ENCODE measurements at regions not wholly inside any gene's neighbourhood (a gene's known extent, or its start where the extent isn't known, plus 50 kb on each side); places are given as distances from the start of the nearest gene placed in this dataset.

GRCh38 chr13:109288151-109288709 is 498.2 kb downstream of the IRS2 start:
- intact Hi-C loops (cut with DNase I; ENCODE audit: low total_unique reads): no loop called here
- Histone ChIP-seq H3K27ac (no peak overlapping the region), H3K4me1 (no peaks in the 10 kb centered on the region), H3K36me3 (no peaks in the 10 kb centered on the region), H3K4me3 (no peak overlapping the region), H3K9me3 (no peaks in the 10 kb centered on the region), H3K27me3 (no peaks in the 10 kb centered on the region)
- TF ChIP-seq, protein P1, sequence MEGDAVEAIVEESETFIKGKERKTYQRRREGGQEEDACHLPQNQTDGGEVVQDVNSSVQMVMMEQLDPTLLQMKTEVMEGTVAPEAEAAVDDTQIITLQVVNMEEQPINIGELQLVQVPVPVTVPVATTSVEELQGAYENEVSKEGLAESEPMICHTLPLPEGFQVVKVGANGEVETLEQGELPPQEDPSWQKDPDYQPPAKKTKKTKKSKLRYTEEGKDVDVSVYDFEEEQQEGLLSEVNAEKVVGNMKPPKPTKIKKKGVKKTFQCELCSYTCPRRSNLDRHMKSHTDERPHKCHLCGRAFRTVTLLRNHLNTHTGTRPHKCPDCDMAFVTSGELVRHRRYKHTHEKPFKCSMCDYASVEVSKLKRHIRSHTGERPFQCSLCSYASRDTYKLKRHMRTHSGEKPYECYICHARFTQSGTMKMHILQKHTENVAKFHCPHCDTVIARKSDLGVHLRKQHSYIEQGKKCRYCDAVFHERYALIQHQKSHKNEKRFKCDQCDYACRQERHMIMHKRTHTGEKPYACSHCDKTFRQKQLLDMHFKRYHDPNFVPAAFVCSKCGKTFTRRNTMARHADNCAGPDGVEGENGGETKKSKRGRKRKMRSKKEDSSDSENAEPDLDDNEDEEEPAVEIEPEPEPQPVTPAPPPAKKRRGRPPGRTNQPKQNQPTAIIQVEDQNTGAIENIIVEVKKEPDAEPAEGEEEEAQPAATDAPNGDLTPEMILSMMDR (IDR thresholded peaks at IDR 0.05): no peak
- DNase-seq: no peak

GRCh38 chr13:109287553-109287952 is 498.8 kb downstream of the IRS2 start:
- TF ChIP-seq, protein P1 (IDR thresholded peaks at IDR 0.05): no peak
- DNase-seq: no peak
- intact Hi-C loops (cut with DNase I; ENCODE audit: low total_unique reads): no loop called here
- no peaks in the 10 kb centered on the region for H3K27me3 ChIP-seq
- no peaks in the 10 kb centered on the region for H3K36me3 ChIP-seq
- no peaks in the 10 kb centered on the region for H3K9me3 ChIP-seq
- H3K4me3 ChIP-seq: no peak overlapping the region
- no peak overlapping the region for H3K27ac ChIP-seq
- no peaks in the 10 kb centered on the region for H3K4me1 ChIP-seq

DNA sequence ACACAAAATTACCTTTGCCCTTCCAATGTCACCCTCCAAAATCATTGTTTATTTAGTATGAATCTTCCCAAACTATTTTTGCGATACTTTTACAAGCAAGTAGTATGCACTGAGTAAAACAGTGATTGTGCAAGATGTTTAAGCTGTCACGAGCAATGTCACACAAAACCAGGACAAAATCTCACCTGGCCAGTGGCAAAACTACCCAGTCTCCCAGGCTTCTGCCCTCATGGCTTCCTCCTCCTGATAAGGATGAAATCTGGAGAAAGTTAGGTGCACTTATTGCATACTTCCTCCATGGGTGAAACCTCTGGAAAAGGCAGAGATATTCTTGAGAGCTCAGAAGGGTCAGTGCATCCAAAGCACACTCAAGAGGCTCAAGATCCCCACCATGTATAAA is 500.8 kb downstream of the IRS2 start:
- H3K27ac ChIP-seq: no peak overlapping the region
- DNase-seq: no peak
- TF ChIP-seq, protein P1 (IDR thresholded peaks at IDR 0.05): no peak
- H3K4me3 ChIP-seq: no peak overlapping the region
- H3K27me3 ChIP-seq: no peaks in the 10 kb centered on the region
- H3K4me1 ChIP-seq: no peaks in the 10 kb centered on the region
- H3K9me3 ChIP-seq: no peaks in the 10 kb centered on the region
- intact Hi-C loops (cut with DNase I; ENCODE audit: low total_unique reads): no loop called here
- no peaks in the 10 kb centered on the region for H3K36me3 ChIP-seq

- Histone ChIP-seq H3K4me3 (no peak overlapping the region), H3K36me3 (no peaks in the 10 kb centered on the region), H3K27me3 (no peaks in the 10 kb centered on the region), H3K9me3 (no peaks in the 10 kb centered on the region), H3K4me1 (no peaks in the 10 kb centered on the region), H3K27ac (no peak overlapping the region)
- intact Hi-C loops (cut with DNase I; ENCODE audit: low total_unique reads): no loop called here
- no peak for DNase-seq
- TF ChIP-seq, protein P1 (IDR thresholded peaks at IDR 0.05): no peak
These were observed 504.3 kb downstream of the IRS2 start for GRCh38 chr13:109281903-109282635.

- Histone ChIP-seq H3K4me1 (no peaks in the 10 kb centered on the region), H3K9me3 (no peaks in the 10 kb centered on the region), H3K4me3 (no peak overlapping the region), H3K36me3 (no peaks in the 10 kb centered on the region), H3K27me3 (no peaks in the 10 kb centered on the region), H3K27ac (no peak overlapping the region)
- DNase-seq: no peak
- intact Hi-C loops (cut with DNase I; ENCODE audit: low total_unique reads): no loop called here
- TF ChIP-seq, protein P1 (IDR thresholded peaks at IDR 0.05): no peak
These were observed 505.1 kb downstream of the IRS2 start for GRCh38 chr13:109281017-109281902.
